Fibroblast of lung (primary cell): ENCODE measurements at regions not wholly inside any gene's neighbourhood (a gene's known extent, or its start where the extent isn't known, plus 50 kb on each side); places are given as distances from the start of the nearest gene placed in this dataset.

Experiments
- DNase-seq, 2 donors: peaks; one replicate each; pipeline versions ENCODE4 v3.0.0 to v3.0.0-alpha.2; 2010; ENCODE audit warnings: low read depth in 2 of 2
- H2AFZ ChIP-seq: 2 replicates; pipeline ENCODE4 v1.5.1; 2012; ENCODE audit warnings: low read length, control low read depth, inconsistent platforms
- H3K27ac ChIP-seq: 2 replicates; pipeline ENCODE4 v1.5.1; 2011; ENCODE audit warnings: low read length, control low read depth; ENCODE audit not compliant: insufficient read depth
- H3K27me3 ChIP-seq: 2 replicates; pipeline ENCODE4 v1.5.1; 2011; ENCODE audit warnings: mild to moderate bottlenecking, low read length; ENCODE audit not compliant: control insufficient read depth, insufficient read depth
- H3K36me3 ChIP-seq: 2 replicates; pipeline ENCODE4 v1.5.1; 2011; ENCODE audit warnings: low read length; ENCODE audit not compliant: control insufficient read depth, insufficient read depth
- H3K4me1 ChIP-seq: 2 replicates; pipeline ENCODE4 v1.5.1; 2011; ENCODE audit warnings: low read length; ENCODE audit not compliant: control insufficient read depth, insufficient read depth; ENCODE audit errors: extremely low read depth
- H3K4me2 ChIP-seq: 2 replicates; pipeline ENCODE4 v1.5.1; 2011; ENCODE audit warnings: low read length, control low read depth; ENCODE audit not compliant: insufficient read depth; ENCODE audit errors: extremely low read depth
- H3K4me3 ChIP-seq, 4 experiments: fragments of 200-600 bp in 1 of 4; sonication (generic) in 1 of 4; replicated peaks in 1 of 4; 2 replicates each; pipeline ENCODE4 v1.5.1; 2011 to 2016; ENCODE audit warnings: low read length in 4 of 4, low read depth in 3 of 4, mild to moderate bottlenecking in 3 of 4, control low read depth in 2 of 4, inconsistent platforms in 1 of 4, mixed read lengths in 1 of 4; ENCODE audit not compliant: insufficient read depth in 1 of 4; ENCODE audit errors: control extremely low read depth in 1 of 4
- H3K79me2 ChIP-seq: 2 replicates; pipeline ENCODE4 v1.5.1; 2012; ENCODE audit warnings: mild to moderate bottlenecking, low read length, inconsistent platforms; ENCODE audit not compliant: control insufficient read depth, insufficient read depth
- H3K9ac ChIP-seq: 2 replicates; pipeline ENCODE4 v1.5.1; 2011; ENCODE audit warnings: mild to moderate bottlenecking, low read length, control low read depth; ENCODE audit not compliant: insufficient read depth
- H3K9me3 ChIP-seq: 2 replicates; pipeline ENCODE4 v1.5.1; 2012; ENCODE audit warnings: low read depth, low read length; ENCODE audit not compliant: control insufficient read depth, insufficient read depth
- H4K20me1 ChIP-seq: 2 replicates; pipeline ENCODE4 v1.5.1; 2011; ENCODE audit warnings: low read length; ENCODE audit not compliant: control insufficient read depth, insufficient read depth; ENCODE audit errors: extremely low read depth
- EZH2 ChIP-seq: IDR thresholded peaks from 2 replicates; pipeline ENCODE4 v1.5.1; 2012; ENCODE audit warnings: low read length, control low read depth, mild to moderate bottlenecking; ENCODE audit errors: missing control alignments
- TF ChIP-seq, protein P1 (sequence below), 2 donors: IDR thresholded peaks in 1 of 2; conservative IDR thresholded peaks in 1 of 2; 1 replicate in 1 of 2; 2 replicates in 1 of 2; pipeline ENCODE4 v1.5.1; 2011 to 2012; ENCODE audit warnings: low read length in 2 of 2, control low read depth in 1 of 2, inconsistent platforms in 1 of 2, low read depth in 1 of 2, mild to moderate bottlenecking in 1 of 2

DNA sequence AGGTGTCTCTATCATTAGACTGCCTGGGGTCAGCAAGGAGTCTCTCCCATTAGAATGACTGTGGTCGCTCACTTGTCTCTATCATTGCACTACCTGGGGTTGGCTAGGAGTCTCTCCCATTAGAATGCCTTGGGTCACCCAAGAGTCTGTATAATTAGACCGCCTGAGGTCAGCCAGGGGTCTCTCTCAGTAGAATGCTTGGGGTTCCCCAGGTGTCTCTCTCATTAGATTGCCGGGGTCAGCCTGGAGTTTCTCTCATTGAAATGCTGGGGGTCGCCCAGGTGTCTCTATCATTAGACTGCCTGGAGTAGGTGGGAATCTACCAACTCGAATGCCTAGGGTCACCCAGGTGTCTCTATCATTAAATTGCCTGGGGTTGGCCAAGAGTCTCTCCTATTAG is 2231.6 kb downstream of the TP53TG3F start:
- Histone ChIP-seq H3K4me1 (no peaks in the 10 kb centered on the region), H3K27ac (no peak overlapping the region), H3K9me3 (no peaks in the 10 kb centered on the region), H4K20me1 (no peaks in the 10 kb centered on the region), H3K36me3 (no peaks in the 10 kb centered on the region), H3K4me3 (no peak overlapping the region), H3K79me2 (no peaks in the 10 kb centered on the region), H3K4me2 (no peak overlapping the region), H3K27me3 (no peaks in the 10 kb centered on the region), H2AFZ (no peak overlapping the region), H3K9ac (no peak overlapping the region)
- no peak for DNase-seq
- no peak for TF ChIP-seq EZH2
- TF ChIP-seq, protein P1, sequence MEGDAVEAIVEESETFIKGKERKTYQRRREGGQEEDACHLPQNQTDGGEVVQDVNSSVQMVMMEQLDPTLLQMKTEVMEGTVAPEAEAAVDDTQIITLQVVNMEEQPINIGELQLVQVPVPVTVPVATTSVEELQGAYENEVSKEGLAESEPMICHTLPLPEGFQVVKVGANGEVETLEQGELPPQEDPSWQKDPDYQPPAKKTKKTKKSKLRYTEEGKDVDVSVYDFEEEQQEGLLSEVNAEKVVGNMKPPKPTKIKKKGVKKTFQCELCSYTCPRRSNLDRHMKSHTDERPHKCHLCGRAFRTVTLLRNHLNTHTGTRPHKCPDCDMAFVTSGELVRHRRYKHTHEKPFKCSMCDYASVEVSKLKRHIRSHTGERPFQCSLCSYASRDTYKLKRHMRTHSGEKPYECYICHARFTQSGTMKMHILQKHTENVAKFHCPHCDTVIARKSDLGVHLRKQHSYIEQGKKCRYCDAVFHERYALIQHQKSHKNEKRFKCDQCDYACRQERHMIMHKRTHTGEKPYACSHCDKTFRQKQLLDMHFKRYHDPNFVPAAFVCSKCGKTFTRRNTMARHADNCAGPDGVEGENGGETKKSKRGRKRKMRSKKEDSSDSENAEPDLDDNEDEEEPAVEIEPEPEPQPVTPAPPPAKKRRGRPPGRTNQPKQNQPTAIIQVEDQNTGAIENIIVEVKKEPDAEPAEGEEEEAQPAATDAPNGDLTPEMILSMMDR (conservative IDR thresholded peaks at IDR 0.05 in 1 of 2, IDR thresholded peaks at IDR 0.05 in 1 of 2; ENCODE audit: low read depth in 1 of 2, low read length in 2 of 2), result no peak

DNA sequence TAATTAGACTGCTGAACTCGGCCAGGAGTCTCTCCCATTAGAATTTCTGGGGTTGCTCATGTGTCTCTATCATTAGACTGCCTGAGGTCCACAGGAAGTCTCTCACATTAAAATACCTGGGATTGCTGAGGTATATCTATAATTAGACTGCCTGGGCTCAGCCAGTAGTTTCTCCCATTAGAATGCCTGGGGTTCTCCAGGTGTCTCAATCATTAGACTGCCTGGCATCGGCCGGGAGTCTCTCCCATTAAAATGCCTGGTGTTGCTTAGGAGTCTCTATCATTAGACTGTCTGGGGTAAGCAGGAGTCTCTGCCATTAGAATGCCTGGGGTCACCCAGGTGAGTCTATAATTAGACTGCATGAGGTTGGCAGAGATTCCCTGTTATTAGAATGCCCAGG is 2233.4 kb downstream of the TP53TG3F start:
- TF ChIP-seq, protein P1 (conservative IDR thresholded peaks at IDR 0.05 in 1 of 2, IDR thresholded peaks at IDR 0.05 in 1 of 2; ENCODE audit: low read depth in 1 of 2, low read length in 2 of 2), result no peak
- no peak for TF ChIP-seq EZH2
- DNase-seq, result no peak
- no peaks in the 10 kb centered on the region for H3K4me1 ChIP-seq
- no peaks in the 10 kb centered on the region for H4K20me1 ChIP-seq
- H3K79me2 ChIP-seq, result no peaks in the 10 kb centered on the region
- no peak overlapping the region for H3K27ac ChIP-seq
- no peaks in the 10 kb centered on the region for H3K9me3 ChIP-seq
- no peak overlapping the region for H3K9ac ChIP-seq
- H3K36me3 ChIP-seq, result no peaks in the 10 kb centered on the region
- no peak overlapping the region for H3K4me3 ChIP-seq
- no peak overlapping the region for H3K4me2 ChIP-seq
- no peaks in the 10 kb centered on the region for H3K27me3 ChIP-seq
- no peak overlapping the region for H2AFZ ChIP-seq

DNA sequence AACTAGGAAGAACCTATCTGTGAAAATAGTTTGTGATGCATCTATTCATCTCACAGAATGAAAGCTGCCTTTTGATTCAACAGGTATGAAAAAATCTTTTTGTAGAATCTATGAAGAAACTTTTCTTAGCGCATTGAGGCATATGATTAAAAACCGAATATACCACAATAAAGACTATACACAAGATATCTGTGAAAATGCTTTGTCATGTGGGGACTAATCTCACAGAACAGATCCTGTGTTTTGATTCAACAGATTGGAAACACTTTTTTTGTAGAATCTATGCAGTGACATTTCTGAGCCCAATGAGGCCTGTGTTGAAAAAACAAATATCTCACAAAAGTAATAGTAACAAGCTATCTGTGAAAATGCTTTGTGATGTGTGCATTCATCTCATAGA is 2247.5 kb downstream of the TP53TG3F start:
- no peaks in the 10 kb centered on the region for H4K20me1 ChIP-seq
- TF ChIP-seq EZH2, result no peak
- TF ChIP-seq, protein P1 (conservative IDR thresholded peaks at IDR 0.05 in 1 of 2, IDR thresholded peaks at IDR 0.05 in 1 of 2; ENCODE audit: low read depth in 1 of 2, low read length in 2 of 2), result no peak
- H3K79me2 ChIP-seq, result no peaks in the 10 kb centered on the region

More for the DNA sequence above, 2247.5 kb downstream of the TP53TG3F start:
- Histone ChIP-seq H3K4me2 (no peak overlapping the region), H3K4me1 (no peaks in the 10 kb centered on the region), H3K27me3 (no peaks in the 10 kb centered on the region), H3K9ac (no peak overlapping the region), H3K4me3 (no peak overlapping the region), H2AFZ (no peak overlapping the region), H3K27ac (no peak overlapping the region), H3K9me3 (no peaks in the 10 kb centered on the region), H3K36me3 (no peaks in the 10 kb centered on the region)
- DNase-seq, result no peak
